Suprapubic skin (tissue), 4 donors: ENCODE measurements at regions not wholly inside any gene's neighbourhood (a gene's known extent, or its start where the extent isn't known, plus 50 kb on each side); places are given as distances from the start of the nearest gene placed in this dataset.

ENCODE experiments used
- CTCF ChIP-seq, 2 donors: fragments of 200-600 bp in 1 of 2; fragments of 450-650 bp in 1 of 2; sonication (generic) in 1 of 2; IDR thresholded peaks; one replicate each; pipeline ENCODE4 v1.5.1; 2016 to 2019; ENCODE audit warnings: antibody characterized with exemption in 2 of 2, mild to moderate bottlenecking in 1 of 2, moderate library complexity in 1 of 2
- EP300 ChIP-seq: sonication (generic); formaldehyde crosslinking; IDR thresholded peaks from one replicate; pipeline ENCODE4 v1.6.1; 2017; ENCODE audit warnings: antibody characterized with exemption
- POLR2AphosphoS5 ChIP-seq, 3 donors: sonication (generic); formaldehyde crosslinking; IDR thresholded peaks; one replicate each; pipeline ENCODE4 v1.6.1; 2017; ENCODE audit warnings: antibody characterized with exemption in 3 of 3

- no peak for TF ChIP-seq CTCF (IDR thresholded peaks at IDR 0.05)
- TF ChIP-seq EP300: no peak
- TF ChIP-seq POLR2AphosphoS5 (IDR thresholded peaks at IDR 0.05): no peak
Measured at GRCh38 chr4:41399231-41399630, 138.7 kb upstream of the LIMCH1 start.
